Spleen (tissue), 11 donors: ENCODE measurements at regions not wholly inside any gene's neighbourhood (a gene's known extent, or its start where the extent isn't known, plus 50 kb on each side); places are given as distances from the start of the nearest gene placed in this dataset.

Experiments used
- DNase-seq: peaks from one replicate; pipeline ENCODE4 v3.0.0-alpha.2; 2020
- H3K27ac ChIP-seq, 8 donors: fragments of 200-600 bp; sonication (generic) in 7 of 8; 1 replicate in 4 of 8; 2 replicates in 4 of 8; pipeline versions ENCODE4 v1.5.0 to v1.8.0; 2016 to 2021; ENCODE audit warnings: inconsistent platforms in 4 of 8, mild to moderate bottlenecking in 4 of 8, moderate library complexity in 1 of 8
- H3K27me3 ChIP-seq, 7 donors: fragments of 200-600 bp; sonication (generic) in 6 of 7; replicated peaks in 1 of 7; 1 replicate in 4 of 7; 2 replicates in 3 of 7; pipeline versions ENCODE4 v1.5.0 to v1.8.0; 2016 to 2021; ENCODE audit warnings: inconsistent platforms in 3 of 7, mild to moderate bottlenecking in 1 of 7
- H3K36me3 ChIP-seq, 6 donors: fragments of 200-600 bp; sonication (generic) in 5 of 6; 1 replicate in 4 of 6; 2 replicates in 2 of 6; pipeline versions ENCODE4 v1.5.0 to v1.8.0; 2016 to 2021; ENCODE audit warnings: inconsistent platforms in 2 of 6
- H3K4me1 ChIP-seq, 6 donors: fragments of 200-600 bp; sonication (generic) in 5 of 6; 1 replicate in 3 of 6; 2 replicates in 3 of 6; pipeline versions ENCODE4 v1.5.0 to v1.8.0; 2016 to 2021; ENCODE audit warnings: inconsistent platforms in 3 of 6
- H3K4me3 ChIP-seq, 8 donors: fragments of 200-600 bp; sonication (generic) in 7 of 8; 1 replicate in 4 of 8; 2 replicates in 4 of 8; pipeline versions ENCODE4 v1.5.0 to v1.8.0; 2016 to 2021; ENCODE audit warnings: inconsistent platforms in 4 of 8, mild to moderate bottlenecking in 4 of 8, moderate library complexity in 2 of 8
- H3K9me3 ChIP-seq, 8 donors: fragments of 200-600 bp; sonication (generic) in 7 of 8; 1 replicate in 4 of 8; 2 replicates in 4 of 8; pipeline versions ENCODE4 v1.5.0 to v1.8.0; 2016 to 2021; ENCODE audit warnings: inconsistent platforms in 4 of 8
- POLR2A ChIP-seq, 3 donors: fragments of 450-650 bp; IDR thresholded peaks; one replicate each; pipeline ENCODE4 v1.5.1; 2017; ENCODE audit warnings: antibody characterized with exemption in 3 of 3, mild to moderate bottlenecking in 1 of 3
- POLR2AphosphoS5 ChIP-seq, 3 donors: sonication (generic); formaldehyde crosslinking; IDR thresholded peaks; one replicate each; pipeline ENCODE4 v1.5.1; 2017; ENCODE audit warnings: antibody characterized with exemption in 3 of 3
- WGBS, 5 donors: extraction: QIAGEN DNeasy Blood & Tissue Kit in 3 of 5; methylation state at CpG; one replicate each; pipeline versions ENCODE4 v1.1.5 to v1.1.7; 2013 to 2018; 5-methylcytosine and 5-hydroxymethylcytosine counted together
- intact Hi-C: fragments of 100-400 bp; cut with DNase I; formaldehyde crosslinking; loops from one replicate; pipeline ENCODE4 v1.15.0; 2023; ENCODE audit warnings: low total_unique reads
- TF ChIP-seq, protein P1 (sequence below), 11 experiments: fragments of 200-600 bp in 7 of 11; fragments of 450-650 bp in 4 of 11; sonication (generic) in 4 of 11; IDR thresholded peaks in 8 of 11; conservative IDR thresholded peaks in 3 of 11; 1 replicate in 7 of 11; 2 replicates in 4 of 11; pipeline versions ENCODE4 v1.4.0 to v1.8.0; 2016 to 2021; ENCODE audit warnings: antibody characterized with exemption in 11 of 11, inconsistent platforms in 4 of 11, mild to moderate bottlenecking in 1 of 11
- donor health status: healthy with polysubstance abuse.
- donor health status: DM: no; HTN: no; CAD: no; lungs with moderate emphysema.
- donor health status: DM: no; HTN: no; CAD: no.
- donor health status: Bipolar disorder and iron deficiency.
- donor health status: healthy.
- donor health status: DM: no; HTN: no; CAD: no.
- donor health status: DM: yes; HTN: yes; CAD: no.

DNA sequence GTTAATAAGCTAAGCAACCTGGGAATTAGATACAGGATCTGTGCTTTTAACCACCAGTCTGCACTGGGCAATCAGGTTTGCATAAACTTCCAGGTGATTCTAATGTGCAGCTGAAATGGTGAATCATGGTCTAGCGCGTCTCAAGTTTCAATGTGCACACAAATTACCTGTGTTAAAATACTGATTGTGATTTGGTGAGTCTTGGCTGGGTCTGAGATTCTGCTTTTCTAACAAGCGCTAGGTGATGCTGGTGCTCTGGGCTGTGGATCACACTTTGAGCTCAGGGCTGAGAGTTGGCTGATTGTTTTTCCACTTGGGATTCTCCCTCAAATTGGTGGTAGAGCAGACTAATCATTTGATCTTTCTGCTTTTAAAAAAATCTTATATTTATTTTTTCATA, 124.8 kb downstream of the C12orf75 start:
- peaks cover 0 to 9% (median 0%) of the 10 kb centered on the region in 7 donors for H3K27me3 ChIP-seq
- no peak overlapping the region for H3K4me3 ChIP-seq
- DNase-seq: no peak
- H3K4me1 ChIP-seq: no peaks in the 10 kb centered on the region
- H3K9me3 ChIP-seq: peaks cover 0 to 9% (median 3%) of the 10 kb centered on the region in 8 donors
- no peak overlapping the region for H3K27ac ChIP-seq
- no peaks in the 10 kb centered on the region for H3K36me3 ChIP-seq
- 95 to 99% (median 97%) methylated on average over 3 of the region's 3 CpGs for WGBS, 5 donors
- no peak for TF ChIP-seq POLR2A (IDR thresholded peaks at IDR 0.05)
- TF ChIP-seq, protein P1, sequence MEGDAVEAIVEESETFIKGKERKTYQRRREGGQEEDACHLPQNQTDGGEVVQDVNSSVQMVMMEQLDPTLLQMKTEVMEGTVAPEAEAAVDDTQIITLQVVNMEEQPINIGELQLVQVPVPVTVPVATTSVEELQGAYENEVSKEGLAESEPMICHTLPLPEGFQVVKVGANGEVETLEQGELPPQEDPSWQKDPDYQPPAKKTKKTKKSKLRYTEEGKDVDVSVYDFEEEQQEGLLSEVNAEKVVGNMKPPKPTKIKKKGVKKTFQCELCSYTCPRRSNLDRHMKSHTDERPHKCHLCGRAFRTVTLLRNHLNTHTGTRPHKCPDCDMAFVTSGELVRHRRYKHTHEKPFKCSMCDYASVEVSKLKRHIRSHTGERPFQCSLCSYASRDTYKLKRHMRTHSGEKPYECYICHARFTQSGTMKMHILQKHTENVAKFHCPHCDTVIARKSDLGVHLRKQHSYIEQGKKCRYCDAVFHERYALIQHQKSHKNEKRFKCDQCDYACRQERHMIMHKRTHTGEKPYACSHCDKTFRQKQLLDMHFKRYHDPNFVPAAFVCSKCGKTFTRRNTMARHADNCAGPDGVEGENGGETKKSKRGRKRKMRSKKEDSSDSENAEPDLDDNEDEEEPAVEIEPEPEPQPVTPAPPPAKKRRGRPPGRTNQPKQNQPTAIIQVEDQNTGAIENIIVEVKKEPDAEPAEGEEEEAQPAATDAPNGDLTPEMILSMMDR (IDR thresholded peaks at IDR 0.05 in 8 of 11, conservative IDR thresholded peaks at IDR 0.05 in 3 of 11): no peak
- TF ChIP-seq POLR2AphosphoS5 (IDR thresholded peaks at IDR 0.05): no peak
- intact Hi-C loops: no loop called here

DNA sequence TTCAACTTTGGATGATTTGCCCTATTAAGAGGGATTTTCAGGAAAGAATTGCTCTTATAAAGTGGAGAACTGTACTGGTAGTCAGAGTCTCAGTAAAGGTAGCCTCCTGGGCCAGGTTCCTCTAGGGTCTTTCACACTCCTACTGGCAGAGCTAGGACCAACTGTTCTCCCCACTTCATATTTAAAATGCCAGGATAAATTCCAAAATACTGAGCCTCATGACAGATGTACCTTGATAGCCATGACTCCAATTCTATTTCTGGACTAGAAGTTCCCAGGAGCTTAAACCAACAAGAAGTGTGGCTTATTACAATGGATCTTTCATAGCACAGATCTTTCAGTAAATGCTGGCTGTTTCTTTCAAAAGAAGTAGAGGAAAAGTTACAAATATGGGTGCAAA, 126.5 kb downstream of the C12orf75 start:
- peaks cover 0 to 9% (median 3%) of the 10 kb centered on the region in 8 donors for H3K9me3 ChIP-seq
- no peak for TF ChIP-seq POLR2AphosphoS5 (IDR thresholded peaks at IDR 0.05)
- no peaks in the 10 kb centered on the region for H3K36me3 ChIP-seq
- peaks cover 0 to 9% (median 0%) of the 10 kb centered on the region in 7 donors for H3K27me3 ChIP-seq
- no peaks in the 10 kb centered on the region for H3K4me1 ChIP-seq
- DNase-seq: no peak
- intact Hi-C loops: no loop called here
- H3K4me3 ChIP-seq: no peak overlapping the region
- no peak overlapping the region for H3K27ac ChIP-seq

DNA sequence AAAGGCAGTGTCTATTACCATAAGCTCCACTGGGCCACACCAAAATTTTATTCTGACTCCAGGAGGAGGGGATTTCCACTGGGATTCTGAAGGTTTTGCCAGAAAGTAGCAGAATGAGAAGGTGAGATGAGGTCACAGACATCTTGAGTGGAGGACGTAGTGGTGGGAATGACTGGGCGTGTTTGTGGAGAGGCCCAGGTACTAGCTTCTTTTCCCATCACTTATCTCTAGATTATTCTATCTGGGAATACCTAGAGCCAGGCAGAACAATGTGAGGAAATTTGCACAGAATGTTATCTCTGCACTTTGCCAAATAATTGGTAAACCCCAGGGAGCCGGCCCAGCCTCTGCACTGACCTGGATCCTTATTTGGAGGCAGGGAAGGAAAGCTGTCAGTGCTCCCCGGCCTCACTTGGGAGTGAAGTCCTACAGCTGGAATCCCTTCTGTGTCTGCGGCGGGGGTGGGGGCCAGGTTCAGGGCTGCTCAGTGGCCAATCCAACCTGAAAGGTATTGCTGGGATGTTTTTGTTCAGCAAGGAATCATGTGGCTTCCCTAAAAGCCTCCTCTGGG, 129.4 kb downstream of the C12orf75 start:
- peaks cover 0 to 3% (median 0%) of the 10 kb centered on the region in 7 donors for H3K27me3 ChIP-seq
- no peaks in the 10 kb centered on the region for H3K36me3 ChIP-seq
- H3K9me3 ChIP-seq: peaks cover 0 to 9% (median 3%) of the 10 kb centered on the region in 8 donors
- H3K4me1 ChIP-seq: no peaks in the 10 kb centered on the region
- H3K27ac ChIP-seq: no peak overlapping the region
- H3K4me3 ChIP-seq: no peak overlapping the region
- 71 to 86% (median 77%) methylated on average over 5 to 6 of the region's 6 CpGs for WGBS, 5 donors
- TF ChIP-seq POLR2A (IDR thresholded peaks at IDR 0.05) (no peak), POLR2AphosphoS5 (IDR thresholded peaks at IDR 0.05) (no peak)
- TF ChIP-seq, protein P1 (IDR thresholded peaks at IDR 0.05 in 8 of 11, conservative IDR thresholded peaks at IDR 0.05 in 3 of 11): no peak
- no peak for DNase-seq
- intact Hi-C loops: no loop called here

DNA sequence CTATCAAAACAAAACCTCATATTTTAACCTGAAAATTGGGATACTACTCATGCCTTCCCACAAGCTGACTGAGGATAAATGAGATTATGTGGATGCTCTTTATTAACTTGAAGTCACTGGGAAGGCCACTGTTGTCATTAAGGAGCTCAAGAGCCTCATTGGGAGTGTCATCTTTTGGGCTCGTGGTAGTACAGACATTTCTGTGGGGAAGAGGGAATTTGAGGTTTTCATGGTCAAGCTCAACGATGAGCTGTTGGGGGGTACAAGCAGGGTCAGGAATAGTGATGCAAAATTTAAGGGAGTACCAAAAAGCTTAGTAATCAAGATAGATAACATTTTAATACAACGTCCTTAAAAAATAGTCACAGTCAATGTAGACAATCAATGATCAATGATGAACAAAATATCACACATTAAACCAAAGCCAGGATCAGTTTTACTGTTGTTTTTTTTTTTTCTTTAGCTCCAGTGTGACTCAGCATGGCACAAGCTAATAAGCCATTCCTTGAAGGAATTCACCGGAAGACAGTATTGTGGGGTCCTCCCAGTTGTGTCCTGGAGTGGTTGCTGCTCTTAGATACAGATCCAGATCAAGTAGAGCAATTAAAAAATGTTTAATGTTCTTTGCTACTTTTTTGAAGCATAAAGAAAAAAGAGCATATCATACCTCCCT, 130.9 kb downstream of the C12orf75 start:
- WGBS, 5 donors: 76 to 86% (median 81%) methylated on average over 4 of the region's 4 CpGs

More for the DNA sequence above, 130.9 kb downstream of the C12orf75 start:
- Histone ChIP-seq H3K36me3 (no peaks in the 10 kb centered on the region), H3K4me1 (no peaks in the 10 kb centered on the region), H3K4me3 (no peak overlapping the region), H3K27ac (no peak overlapping the region), H3K9me3 (peaks cover 0 to 9% (median 3%) of the 10 kb centered on the region in 8 donors), H3K27me3 (peaks cover 0 to 6% (median 0%) of the 10 kb centered on the region in 7 donors)
- TF ChIP-seq, protein P1 (IDR thresholded peaks at IDR 0.05 in 8 of 11, conservative IDR thresholded peaks at IDR 0.05 in 3 of 11): no peak
- TF ChIP-seq POLR2A (IDR thresholded peaks at IDR 0.05) (no peak), POLR2AphosphoS5 (IDR thresholded peaks at IDR 0.05) (no peak)
- no peak for DNase-seq
- intact Hi-C loops: no loop called here
